H1 (cell line): ENCODE measurements at regions not wholly inside any gene's neighbourhood (a gene's known extent, or its start where the extent isn't known, plus 50 kb on each side); places are given as distances from the start of the nearest gene placed in this dataset.

ENCODE experiments used
- CTCF ChIA-PET: fragments of 300-600 bp; sonication (Branson Sonifier 250); formaldehyde crosslinking; loops from one replicate; lab custom pipeline; 2021; ENCODE audit not compliant: partially characterized antibody; lab: Charles Lee
- POLR2A ChIA-PET: fragments of 300-600 bp; sonication (Branson Sonifier 250); formaldehyde crosslinking; loops from one replicate; lab custom pipeline; 2021; ENCODE audit warnings: inconsistent platforms; ENCODE audit not compliant: partially characterized antibody; lab: Charles Lee
- DNase-seq, 2 experiments: peaks; one replicate each; pipeline versions ENCODE4 v3.0.0 to v3.0.0-alpha.2; 2010 to 2022; ENCODE audit warnings: low spot score in 2 of 2, low read depth in 1 of 2, mixed read lengths in 1 of 2
- FAIRE-seq: peaks from 2 replicates; lab custom pipeline; 2011; peaks lifted over from hg19 to GRCh38; lab: Jason Lieb, UNC
- H2AFZ ChIP-seq: 2 replicates; pipeline ENCODE4 v1.8.1; 2012; ENCODE audit warnings: low read length, inconsistent platforms
- H2AK5ac ChIP-seq: 2 replicates; pipeline ENCODE4 v1.6.1; 2013; ENCODE audit warnings: low read depth, low read length
- H2BK120ac ChIP-seq: replicated peaks from 2 replicates; pipeline ENCODE3; 2013; ENCODE audit warnings: low read depth, low read length, inconsistent platforms
- H2BK12ac ChIP-seq: 2 replicates; pipeline ENCODE4 v1.6.1; 2013; ENCODE audit warnings: low read depth, low read length
- H2BK15ac ChIP-seq: 2 replicates; pipeline ENCODE4 v1.6.1; 2013; ENCODE audit warnings: low read length
- H2BK20ac ChIP-seq: 2 replicates; pipeline ENCODE4 v1.6.1; 2013; ENCODE audit warnings: low read length
- H2BK5ac ChIP-seq: 2 replicates; pipeline ENCODE4 v1.6.1; 2013; ENCODE audit warnings: low read depth, low read length
- H3K14ac ChIP-seq: 2 replicates; pipeline ENCODE4 v1.6.1; 2013; ENCODE audit warnings: inconsistent platforms; ENCODE audit not compliant: insufficient read length
- H3K18ac ChIP-seq: 2 replicates; pipeline ENCODE4 v1.6.1; 2013; ENCODE audit warnings: low read length; ENCODE audit errors: extremely low read depth
- H3K23ac ChIP-seq: 2 replicates; pipeline ENCODE4 v1.6.1; 2013; ENCODE audit warnings: inconsistent platforms; ENCODE audit not compliant: insufficient read length
- H3K23me2 ChIP-seq: 2 replicates; pipeline ENCODE4 v1.6.1; 2013; ENCODE audit warnings: low read depth, low read length
- H3K27ac ChIP-seq: 2 replicates; pipeline ENCODE4 v1.6.1; 2011; ENCODE audit warnings: low read depth, low read length, inconsistent platforms
- H3K27me3 ChIP-seq, 4 experiments: replicated peaks in 1 of 4; 1 replicate in 1 of 4; 2 replicates in 3 of 4; pipeline versions ENCODE4 v1.6.1 to v1.8.1; 2011 to 2013; ENCODE audit warnings: low read length in 3 of 4, mild to moderate bottlenecking in 3 of 4, inconsistent platforms in 2 of 4, mixed read lengths in 2 of 4, moderate library complexity in 1 of 4; ENCODE audit not compliant: control insufficient read depth in 3 of 4, insufficient read depth in 3 of 4; ENCODE audit errors: extremely low read depth in 1 of 4
- H3K36me3 ChIP-seq, 4 experiments: 2 replicates each; pipeline versions ENCODE4 v1.6.1 to v1.8.1; 2011 to 2013; ENCODE audit warnings: mild to moderate bottlenecking in 4 of 4, low read length in 3 of 4, moderate library complexity in 2 of 4, control low read depth in 1 of 4, inconsistent platforms in 1 of 4; ENCODE audit not compliant: insufficient read depth in 4 of 4, control insufficient read depth in 2 of 4
- H3K4ac ChIP-seq: replicated peaks from 2 replicates; pipeline ENCODE3; 2013; ENCODE audit warnings: low read length, low read depth, mixed read lengths, inconsistent platforms; ENCODE audit not compliant: insufficient read length
- H3K4me1 ChIP-seq, 4 experiments: replicated peaks in 1 of 4; 1 replicate in 1 of 4; 2 replicates in 3 of 4; pipeline versions ENCODE4 v1.6.1 to v1.8.1; 2011 to 2013; ENCODE audit warnings: low read length in 3 of 4, inconsistent platforms in 2 of 4, mixed read lengths in 1 of 4; ENCODE audit not compliant: insufficient read depth in 4 of 4, control insufficient read depth in 3 of 4
- H3K4me2 ChIP-seq, 2 experiments: 2 replicates each; pipeline versions ENCODE4 v1.6.1 to v1.8.1; 2011 to 2013; ENCODE audit warnings: low read depth in 2 of 2, low read length in 2 of 2, control low read depth in 1 of 2, inconsistent platforms in 1 of 2, mild to moderate bottlenecking in 1 of 2; ENCODE audit not compliant: insufficient read depth in 1 of 2
- H3K4me3 ChIP-seq, 4 experiments: fragments of 200-600, 300-600 bp in 1 of 4; sonication (generic), shearing (Covaris generic), sonication (Bioruptor Twin) in 1 of 4; 2 replicates each; pipeline versions ENCODE4 v1.5.1 to v1.8.1; 2011 to 2016; ENCODE audit warnings: low read length in 4 of 4, low read depth in 3 of 4, control low read depth in 2 of 4, inconsistent platforms in 2 of 4, mild to moderate bottlenecking in 2 of 4, mixed read lengths in 1 of 4, moderate library complexity in 1 of 4; ENCODE audit not compliant: insufficient read depth in 2 of 4; ENCODE audit errors: extremely low read depth in 1 of 4
- H3K56ac ChIP-seq: replicated peaks from 2 replicates; pipeline ENCODE3; 2013; ENCODE audit warnings: low read depth, mild to moderate bottlenecking, mixed read lengths, low read length, inconsistent platforms; ENCODE audit not compliant: insufficient read length
- H3K79me1 ChIP-seq: 2 replicates; pipeline ENCODE4 v1.6.1; 2013; ENCODE audit warnings: low read depth, low read length, control low read depth
- H3K79me2 ChIP-seq, 2 experiments: 2 replicates each; pipeline versions ENCODE4 v1.6.1 to v1.8.1; 2012 to 2013; ENCODE audit warnings: low read length in 2 of 2, mild to moderate bottlenecking in 2 of 2, inconsistent platforms in 1 of 2; ENCODE audit not compliant: insufficient read depth in 2 of 2, control insufficient read depth in 1 of 2
- H3K9ac ChIP-seq, 4 experiments: replicated peaks in 1 of 4; 1 replicate in 1 of 4; 2 replicates in 3 of 4; pipeline versions ENCODE4 v1.6.1 to v1.8.1; 2011 to 2013; ENCODE audit warnings: low read depth in 3 of 4, low read length in 3 of 4, control low read depth in 2 of 4, mild to moderate bottlenecking in 2 of 4, moderate library complexity in 2 of 4, inconsistent platforms in 1 of 4; ENCODE audit errors: extremely low read depth in 1 of 4
- H3K9me3 ChIP-seq, 2 experiments: 2 replicates each; pipeline versions ENCODE4 v1.6.1 to v1.8.1; 2012 to 2013; ENCODE audit warnings: mild to moderate bottlenecking in 2 of 2, moderate library complexity in 2 of 2, control low read depth in 1 of 2, inconsistent platforms in 1 of 2, low read depth in 1 of 2, low read length in 1 of 2, mixed read lengths in 1 of 2; ENCODE audit not compliant: insufficient read depth in 2 of 2
- H4K20me1 ChIP-seq, 2 experiments: replicated peaks in 1 of 2; 2 replicates each; pipeline versions ENCODE3 to v1.8.1; 2011 to 2013; ENCODE audit warnings: inconsistent platforms in 2 of 2, low read length in 2 of 2, mild to moderate bottlenecking in 1 of 2; ENCODE audit not compliant: insufficient read depth in 2 of 2, control insufficient read depth in 1 of 2
- H4K5ac ChIP-seq: 2 replicates; pipeline ENCODE4 v1.6.1; 2013; ENCODE audit warnings: low read length, low read depth, mixed read lengths, inconsistent platforms; ENCODE audit not compliant: insufficient read length
- H4K8ac ChIP-seq: 2 replicates; pipeline ENCODE4 v1.8.0; 2013; ENCODE audit warnings: mild to moderate bottlenecking, moderate library complexity, low read length, inconsistent platforms; ENCODE audit not compliant: insufficient read depth; ENCODE audit errors: extremely low read depth
- H4K91ac ChIP-seq: replicated peaks from 2 replicates; pipeline ENCODE3; 2013; ENCODE audit warnings: low read length, mixed read lengths, inconsistent platforms; ENCODE audit not compliant: insufficient read length
- ASH2L ChIP-seq: fragments of 200-600, 300-600 bp; sonication (generic); IDR thresholded peaks from one replicate; pipeline ENCODE4 v1.7.1; 2017; ENCODE audit warnings: low read length
- CTBP2 ChIP-seq: IDR thresholded peaks from 2 replicates; pipeline ENCODE4 v1.7.0; 2011; ENCODE audit warnings: borderline replicate concordance, mild to moderate bottlenecking, moderate library complexity, mixed read lengths, low read length; ENCODE audit not compliant: insufficient read depth, insufficient read length
- GTF2F1 ChIP-seq: IDR thresholded peaks from 2 replicates; pipeline ENCODE4 v1.6.1; 2012; ENCODE audit warnings: low read depth, low read length, improper control_type of control experiment, borderline replicate concordance
- KDM1A ChIP-seq: fragments of 200-600, 300-600 bp; sonication (generic); IDR thresholded peaks from 2 replicates; pipeline ENCODE4 v1.7.1; 2016; ENCODE audit warnings: mild to moderate bottlenecking, low read length, borderline replicate concordance
- MAFK ChIP-seq: IDR thresholded peaks from 2 replicates; pipeline ENCODE4 v1.6.1; 2012; ENCODE audit warnings: low read depth, mild to moderate bottlenecking, improper control_type of control experiment, low read length
- PHF8 ChIP-seq: fragments of 200-600 bp; sonication (generic); conservative IDR thresholded peaks from 2 replicates; pipeline ENCODE4 v1.7.1; 2012; ENCODE audit warnings: low read depth, mild to moderate bottlenecking, inconsistent platforms, low read length, moderate library complexity
- POLR2AphosphoS5 ChIP-seq: IDR thresholded peaks from 2 replicates; pipeline ENCODE4 v1.6.1; 2011; ENCODE audit warnings: low read depth, low read length
- RFX5 ChIP-seq: IDR thresholded peaks from 2 replicates; pipeline ENCODE4 v1.6.1; 2011; ENCODE audit warnings: low read depth, low read length, improper control_type of control experiment, borderline replicate concordance
- SP4 ChIP-seq: IDR thresholded peaks from 2 replicates; pipeline ENCODE4 v1.6.1; 2012; ENCODE audit warnings: low read length, inconsistent platforms
- WGBS, 2 experiments: shearing (Covaris generic) in 1 of 2; methylation state at CpG; one replicate each; pipeline versions ENCODE4 v1.1.6 to v1.1.7; 2013 to 2015; ENCODE audit warnings: low lambda C conversion rate in 2 of 2, mixed read lengths in 2 of 2, inconsistent platforms in 1 of 2, low coverage in 1 of 2, missing lambda C conversion rate in 1 of 2; ENCODE audit not compliant: insufficient replicate concordance in 2 of 2, insufficient coverage in 1 of 2, insufficient read length in 1 of 2; ENCODE audit errors: extremely low coverage in 1 of 2, missing lambda C conversion rate in 1 of 2; 5-methylcytosine and 5-hydroxymethylcytosine counted together

DNA sequence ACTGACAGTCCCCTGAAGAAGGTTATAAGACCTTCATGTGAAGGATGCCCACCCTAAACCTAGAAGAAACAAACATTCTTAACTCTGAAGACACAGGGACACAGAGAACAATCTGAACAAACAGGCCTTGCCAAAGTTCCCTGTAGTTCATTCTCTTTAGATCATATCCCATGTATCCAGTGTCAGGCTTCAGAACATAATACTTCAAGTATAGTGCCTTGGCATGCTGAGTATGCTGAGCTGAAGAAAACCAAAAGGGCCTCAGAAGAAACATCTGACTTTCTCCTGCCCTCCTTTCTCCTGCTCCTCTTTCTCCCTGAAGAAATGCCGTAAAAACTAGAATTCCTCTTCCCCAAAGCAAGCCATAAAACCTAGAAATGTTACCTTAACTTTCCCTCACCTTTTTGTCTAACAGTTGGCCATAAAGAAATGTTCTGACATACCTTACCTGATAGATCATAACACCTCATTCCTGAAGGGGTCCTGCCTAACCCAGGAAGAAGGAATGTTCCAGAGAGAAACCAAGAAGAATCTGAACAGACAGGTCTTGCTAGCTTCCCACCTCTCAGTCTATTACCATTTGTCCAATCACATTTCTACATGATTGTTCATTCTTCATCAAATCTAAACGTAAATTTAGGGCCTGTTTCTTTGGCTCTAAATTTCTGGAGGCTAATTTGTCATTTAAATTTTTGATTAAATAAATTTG, 160.1 kb upstream of the ZC3H15 start:
- Histone ChIP-seq H3K4me1 (no peaks in the 10 kb centered on the region), H4K20me1 (no peaks in the 10 kb centered on the region), H2BK15ac (no peak overlapping the region), H3K56ac (no peak overlapping the region), H3K23ac (no peak overlapping the region), H3K14ac (no peak overlapping the region), H3K27me3 (no peaks in the 10 kb centered on the region), H3K27ac (no peak overlapping the region), H3K4me3 (no peak overlapping the region), H4K5ac (no peak overlapping the region), H3K23me2 (no peaks in the 10 kb centered on the region), H3K4me2 (no peak overlapping the region), H2AK5ac (no peak overlapping the region), H4K8ac (no peak overlapping the region), H2BK12ac (no peak overlapping the region), H2AFZ (no peak overlapping the region), H3K9me3 (no peaks in the 10 kb centered on the region), H2BK120ac (no peak overlapping the region), H2BK20ac (no peak overlapping the region), H3K9ac (no peak overlapping the region), H4K91ac (no peak overlapping the region), H3K36me3 (no peaks in the 10 kb centered on the region), H3K79me2 (no peaks in the 10 kb centered on the region), H3K79me1 (no peaks in the 10 kb centered on the region), H2BK5ac (no peak overlapping the region), H3K4ac (no peak overlapping the region), H3K18ac (no peak overlapping the region)
- DNase-seq (no peak), FAIRE-seq (no peak)
- ChIA-PET CTCF (interaction anchor here (1.0 kb wide), 1 partner anchor 68 kb away, joined by 4 read pairs; no protein-coding TSS in a partner anchor), POLR2A (no interaction called here)
- no peak for TF ChIP-seq ASH2L
- no peak for TF ChIP-seq CTBP2
- TF ChIP-seq POLR2AphosphoS5, result no peak
- no peak for TF ChIP-seq SP4
- no peak for TF ChIP-seq GTF2F1
- TF ChIP-seq PHF8, result no peak
- TF ChIP-seq MAFK, result no peak
- TF ChIP-seq RFX5, result no peak
- TF ChIP-seq KDM1A, result no peak
- WGBS, 2 experiments, result 92% methylated on average over 2 of the region's 2 CpGs; no CpG with 5 or more reads in 1 of the 2 experiments
